Activated CD4-positive, alpha-beta T cell treated with anti-CD3 and anti-CD28 coated beads for 36 hours (primary cell): ENCODE measurements at regions not wholly inside any gene's neighbourhood (a gene's known extent, or its start where the extent isn't known, plus 50 kb on each side); places are given as distances from the start of the nearest gene placed in this dataset.

ENCODE experiments used
- ATAC-seq: fragments of 200-7000 bp; cut with Tn5 transposase; one replicate; pipeline ENCODE4 v1.10.0; 2021; ENCODE audit warnings: mild to moderate bottlenecking, moderate library complexity
- CTCF ChIA-PET: fragments of 350-600 bp; sonication (Branson Sonifier 250); formaldehyde crosslinking; loops from one replicate; lab custom pipeline; 2021; ENCODE audit warnings: antibody characterized with exemption; lab: Charles Lee
- POLR2A ChIA-PET: fragments of 350-600 bp; sonication (Branson Sonifier 250); formaldehyde crosslinking; loops from one replicate; lab custom pipeline; 2021; ENCODE audit warnings: antibody characterized with exemption, inconsistent platforms; lab: Charles Lee
- DNase-seq: peaks from one replicate; pipeline ENCODE4 v3.0.0-alpha.2; 2020
- H3K27ac Mint-ChIP-seq: one replicate; pipeline ENCODE4 v1.8.0; 2021; ENCODE audit warnings: mixed read lengths
- H3K27me3 Mint-ChIP-seq: one replicate; pipeline ENCODE4 v1.8.0; 2021; ENCODE audit warnings: mixed read lengths
- H3K36me3 Mint-ChIP-seq: one replicate; pipeline ENCODE4 v1.8.0; 2021; ENCODE audit warnings: low read depth, mixed read lengths
- H3K4me1 Mint-ChIP-seq: one replicate; pipeline ENCODE4 v1.8.0; 2021; ENCODE audit warnings: mixed read lengths
- H3K4me3 Mint-ChIP-seq: one replicate; pipeline ENCODE4 v1.8.0; 2021; ENCODE audit warnings: mild to moderate bottlenecking, moderate library complexity, mixed read lengths
- H3K9me3 Mint-ChIP-seq: one replicate; pipeline ENCODE4 v1.8.0; 2021; ENCODE audit warnings: low read depth, mixed read lengths
- intact Hi-C, 2 experiments: fragments of 100-400 bp; cut with DNase I in 1 of 2; cut with micrococcal nuclease in 1 of 2; formaldehyde crosslinking; loops; one replicate each; pipeline versions ENCODE4 v1.14.2 to v1.15.1; 2022 to 2024; cut with DNase I, micrococcal nuclease

- ATAC-seq (no peak), DNase-seq (no peak)
- H3K27ac Mint-ChIP-seq = no peak overlapping the region
- no peaks in the 10 kb centered on the region for H3K4me1 Mint-ChIP-seq
- intact Hi-C loops = loop anchor here (1.0 to 10.0 kb wide), 2 partner anchors 247 to 541 kb away; no protein-coding TSS in a partner anchor
- no peak overlapping the region for H3K4me3 Mint-ChIP-seq
- CTCF ChIA-PET = interaction anchor here (0.6 to 2.5 kb wide), 28 partner anchors 9 to 1189 kb away, joined by 3 to 23 read pairs (median 4); no protein-coding TSS in a partner anchor
- POLR2A ChIA-PET = no interaction called here
- H3K27me3 Mint-ChIP-seq = no peaks in the 10 kb centered on the region
- H3K9me3 Mint-ChIP-seq = no peaks in the 10 kb centered on the region
- no peaks in the 10 kb centered on the region for H3K36me3 Mint-ChIP-seq
Observed at GRCh38 chr21:17925899-17926298, 106.7 kb upstream of the C21orf91 start.

DNA sequence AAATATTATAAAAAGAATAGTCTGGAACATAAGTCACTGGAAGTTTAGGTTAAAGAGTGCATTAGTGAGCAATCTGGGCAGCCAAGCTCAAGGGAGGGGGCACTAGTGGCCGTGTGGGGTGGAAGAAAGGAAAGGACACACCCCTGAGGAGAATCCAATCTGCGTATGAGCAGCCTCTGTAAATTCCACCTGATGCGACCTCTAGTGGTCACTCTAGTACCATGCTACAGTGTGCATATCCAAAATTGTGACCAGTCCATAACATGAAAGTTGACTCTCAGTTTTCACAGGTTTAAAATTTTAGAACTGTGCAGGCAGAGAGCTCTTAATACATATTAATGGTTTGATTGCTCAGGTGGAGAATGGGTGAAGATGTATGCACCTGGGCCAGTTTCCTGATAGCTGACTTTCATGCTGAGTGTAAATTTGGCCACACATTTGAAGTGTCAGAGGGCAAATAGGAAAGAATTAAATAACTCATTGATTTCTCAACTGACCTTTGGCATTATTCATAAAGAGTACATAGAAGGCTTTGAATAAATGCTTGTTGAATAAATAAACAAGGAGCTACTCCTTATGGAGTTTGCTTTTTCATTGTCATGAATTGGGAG, 105.9 kb upstream of the C21orf91 start:
- POLR2A ChIA-PET = no interaction called here
- intact Hi-C loops = loop anchor here (1.0 to 10.0 kb wide), 2 partner anchors 246 to 540 kb away; no protein-coding TSS in a partner anchor
- H3K36me3 Mint-ChIP-seq = peaks cover 1% of the 10 kb centered on the region
- no peak overlapping the region for H3K27ac Mint-ChIP-seq
- no peaks in the 10 kb centered on the region for H3K27me3 Mint-ChIP-seq
- H3K4me1 Mint-ChIP-seq = no peaks in the 10 kb centered on the region
- peak; percentile 67 for DNase-seq
- H3K4me3 Mint-ChIP-seq = no peak overlapping the region
- peak; percentile 96 for ATAC-seq
- CTCF ChIA-PET = interaction anchor here (0.7 to 2.5 kb wide), 31 partner anchors 9 to 493 kb away, joined by 3 to 23 read pairs (median 4); no protein-coding TSS in a partner anchor
- peaks cover 5% of the 10 kb centered on the region for H3K9me3 Mint-ChIP-seq

- peaks cover 9% of the 10 kb centered on the region for H3K9me3 Mint-ChIP-seq
- no peaks in the 10 kb centered on the region for H3K27me3 Mint-ChIP-seq
- CTCF ChIA-PET = interaction anchor here (0.5 to 1.5 kb wide), 8 partner anchors 9 to 362 kb away, joined by 3 to 6 read pairs (median 4); no protein-coding TSS in a partner anchor
- ATAC-seq (no peak), DNase-seq (no peak)
- peaks cover 3% of the 10 kb centered on the region for H3K36me3 Mint-ChIP-seq
- H3K27ac Mint-ChIP-seq = no peak overlapping the region
- H3K4me3 Mint-ChIP-seq = no peak overlapping the region
- POLR2A ChIA-PET = no interaction called here
- intact Hi-C loops = loop anchor here in 1 of 2 experiments (10.0 kb wide), 1 partner anchor 537 kb away; no protein-coding TSS in a partner anchor
- no peaks in the 10 kb centered on the region for H3K4me1 Mint-ChIP-seq
Observed at GRCh38 chr21:17921579-17922530, 102.7 kb upstream of the C21orf91 start.

DNA sequence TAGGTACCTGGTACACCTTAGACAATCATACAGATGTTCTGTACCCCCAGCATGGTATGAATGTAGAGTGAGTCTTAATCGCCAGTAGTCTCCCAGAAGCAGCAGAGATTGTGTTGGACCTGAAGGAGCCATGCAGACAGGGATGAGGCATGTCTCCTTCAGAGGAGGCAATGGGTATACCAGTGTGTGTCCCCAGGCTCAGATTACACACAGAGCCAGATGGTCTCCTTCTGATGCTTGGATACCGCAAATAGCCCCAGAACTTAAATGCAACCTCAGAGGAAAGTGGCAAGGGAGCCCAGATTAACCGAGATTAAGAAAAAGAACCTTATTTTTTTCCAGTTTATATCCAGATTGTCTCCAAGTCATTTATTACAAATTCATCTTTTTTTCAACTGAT, 96.8 kb upstream of the C21orf91 start:
- no peak for DNase-seq
- Mint-ChIP-seq H3K4me3 (no peak overlapping the region), H3K36me3 (peaks cover 3% of the 10 kb centered on the region), H3K27ac (no peak overlapping the region), H3K4me1 (no peaks in the 10 kb centered on the region), H3K9me3 (peaks cover 9% of the 10 kb centered on the region), H3K27me3 (peaks cover 2% of the 10 kb centered on the region)
- ATAC-seq = no peak
- ChIA-PET CTCF (interaction anchor here (1.0 to 1.4 kb wide), 2 partner anchors 9 to 237 kb away, joined by 4 to 5 read pairs; no protein-coding TSS in a partner anchor), POLR2A (interaction anchor here (0.6 kb wide), 1 partner anchor 306 kb away, joined by 3 read pairs; no protein-coding TSS in a partner anchor)
- intact Hi-C loops = no loop called here

GRCh38 chr21:17911628-17912027, 92.5 kb upstream of the C21orf91 start:
- Mint-ChIP-seq H3K4me3 (no peak overlapping the region), H3K36me3 (no peaks in the 10 kb centered on the region), H3K27ac (no peak overlapping the region), H3K27me3 (peaks cover 5% of the 10 kb centered on the region), H3K4me1 (no peaks in the 10 kb centered on the region), H3K9me3 (no peaks in the 10 kb centered on the region)
- intact Hi-C loops = no loop called here
- POLR2A ChIA-PET = no interaction called here
- DNase-seq = no peak
- no peak for ATAC-seq
- CTCF ChIA-PET = interaction anchor here (0.6 to 2.0 kb wide), 2 partner anchors 12 to 412 kb away, joined by 4 to 8 read pairs; no protein-coding TSS in a partner anchor

- Mint-ChIP-seq H3K36me3 (no peaks in the 10 kb centered on the region), H3K9me3 (peaks cover 1% of the 10 kb centered on the region), H3K27me3 (no peaks in the 10 kb centered on the region), H3K4me1 (peaks cover 4% of the 10 kb centered on the region), H3K4me3 (no peak overlapping the region), H3K27ac (no peak overlapping the region)
- POLR2A ChIA-PET = no interaction called here
- CTCF ChIA-PET = interaction anchor here (0.9 to 2.5 kb wide), 15 partner anchors 9 to 249 kb away, joined by 3 to 14 read pairs (median 5); no protein-coding TSS in a partner anchor
- ATAC-seq = no peak
- DNase-seq = no peak
- intact Hi-C loops = loop anchor here (1.0 to 10.0 kb wide), 3 partner anchors 122 to 519 kb away; no protein-coding TSS in a partner anchor
Observed at GRCh38 chr21:17903929-17904639, 84.9 kb upstream of the C21orf91 start.

GRCh38 chr21:17903029-17903806, 84.1 kb upstream of the C21orf91 start:
- Mint-ChIP-seq H3K4me1 (peaks cover 4% of the 10 kb centered on the region), H3K36me3 (no peaks in the 10 kb centered on the region), H3K27me3 (no peaks in the 10 kb centered on the region), H3K27ac (no peak overlapping the region), H3K9me3 (peaks cover 4% of the 10 kb centered on the region), H3K4me3 (no peak overlapping the region)
- no peak for ATAC-seq
- ChIA-PET CTCF (interaction anchor here (0.9 to 2.5 kb wide), 10 partner anchors 10 to 227 kb away, joined by 3 to 14 read pairs (median 5); no protein-coding TSS in a partner anchor), POLR2A (no interaction called here)
- intact Hi-C loops = loop anchor here (1.0 to 10.0 kb wide), 3 partner anchors 121 to 518 kb away; no protein-coding TSS in a partner anchor
- DNase-seq = no peak

GRCh38 chr21:17901458-17902079, 82.4 kb upstream of the C21orf91 start:
- CTCF ChIA-PET = interaction anchor here (0.7 to 1.3 kb wide), 5 partner anchors 24 to 225 kb away, joined by 3 to 4 read pairs (median 3); no protein-coding TSS in a partner anchor
- POLR2A ChIA-PET = no interaction called here
- Mint-ChIP-seq H3K4me3 (no peak overlapping the region), H3K27me3 (no peaks in the 10 kb centered on the region), H3K27ac (no peak overlapping the region), H3K4me1 (peaks cover 4% of the 10 kb centered on the region), H3K9me3 (peaks cover 10% of the 10 kb centered on the region), H3K36me3 (no peaks in the 10 kb centered on the region)
- no peak for DNase-seq
- intact Hi-C loops = loop anchor here in 1 of 2 experiments (5.0 to 10.0 kb wide), 2 partner anchors 119 to 517 kb away; no protein-coding TSS in a partner anchor
- no peak for ATAC-seq

DNA sequence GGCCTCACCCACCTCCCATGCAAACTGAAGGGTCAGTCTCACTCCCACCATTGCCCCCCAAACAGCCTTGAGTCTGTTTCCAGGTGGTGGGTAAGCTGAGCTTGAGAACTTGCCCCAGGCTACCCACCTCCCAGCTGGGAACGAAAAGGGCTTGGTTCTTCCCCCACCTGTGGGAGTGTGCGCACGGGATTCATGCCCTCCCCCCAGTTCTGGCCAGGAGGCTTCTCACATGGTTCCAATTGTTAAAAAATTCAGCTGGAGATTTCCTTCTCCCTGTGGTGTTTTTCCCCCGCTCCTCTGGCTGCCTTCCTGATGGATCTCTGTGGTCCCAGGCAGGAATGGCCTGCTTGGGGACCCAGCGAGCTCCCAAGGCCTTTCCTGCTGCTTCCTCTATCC, 81.8 kb upstream of the C21orf91 start:
- H3K9me3 Mint-ChIP-seq = peaks cover 10% of the 10 kb centered on the region

More for the DNA sequence above, 81.8 kb upstream of the C21orf91 start:
- ChIA-PET CTCF (interaction anchor here (0.7 to 1.3 kb wide), 5 partner anchors 24 to 225 kb away, joined by 3 to 4 read pairs (median 3); no protein-coding TSS in a partner anchor), POLR2A (no interaction called here)
- intact Hi-C loops = loop anchor here in 1 of 2 experiments (5.0 to 10.0 kb wide), 2 partner anchors 119 to 516 kb away; no protein-coding TSS in a partner anchor
- Mint-ChIP-seq H3K4me1 (peaks cover 4% of the 10 kb centered on the region), H3K27me3 (no peaks in the 10 kb centered on the region), H3K27ac (no peak overlapping the region), H3K4me3 (no peak overlapping the region), H3K36me3 (no peaks in the 10 kb centered on the region)
- no peak for DNase-seq
- no peak for ATAC-seq
